Stimulated activated CD4-positive, alpha-beta T cell treated with anti-CD3 and anti-CD28 coated beads, Interleukin-12 subunit alpha, Interleukin-12 subunit beta, amount 100 ng/mL, for 48 hours (primary cell): ENCODE measurements at regions not wholly inside any gene's neighbourhood (a gene's known extent, or its start where the extent isn't known, plus 50 kb on each side); places are given as distances from the start of the nearest gene placed in this dataset.
"Not testable (repeated sequence)": the region's sequence is repeated elsewhere in the genome, so short reads cannot be mapped to it uniquely, and the experiment has no call there.

Source experiments
- DNase-seq, 3 donors: peaks; one replicate each; pipeline ENCODE4 v3.0.0-alpha.2; 2020; ENCODE audit warnings: low read depth in 2 of 3, low spot score in 1 of 3

DNA sequence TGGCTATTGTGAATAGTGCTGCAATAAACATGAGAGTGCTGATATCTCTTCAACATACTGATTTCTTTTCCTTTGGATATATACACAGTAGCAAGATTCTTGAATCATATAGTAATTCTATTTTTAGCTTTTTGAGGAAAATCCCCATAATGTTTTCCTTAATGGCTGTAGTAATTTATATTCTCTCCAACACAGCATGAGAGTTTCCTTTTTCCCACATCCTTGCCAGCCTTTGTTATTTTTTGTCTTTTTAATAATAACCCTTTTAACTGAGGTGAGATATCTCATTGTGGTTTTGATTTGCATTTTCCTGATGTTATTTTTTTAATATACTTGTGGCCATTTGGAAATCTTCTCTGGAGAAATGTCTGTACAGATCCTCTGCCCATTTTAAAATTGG lies 132.6 kb downstream of the PRL start:
- no peak for DNase-seq

DNA sequence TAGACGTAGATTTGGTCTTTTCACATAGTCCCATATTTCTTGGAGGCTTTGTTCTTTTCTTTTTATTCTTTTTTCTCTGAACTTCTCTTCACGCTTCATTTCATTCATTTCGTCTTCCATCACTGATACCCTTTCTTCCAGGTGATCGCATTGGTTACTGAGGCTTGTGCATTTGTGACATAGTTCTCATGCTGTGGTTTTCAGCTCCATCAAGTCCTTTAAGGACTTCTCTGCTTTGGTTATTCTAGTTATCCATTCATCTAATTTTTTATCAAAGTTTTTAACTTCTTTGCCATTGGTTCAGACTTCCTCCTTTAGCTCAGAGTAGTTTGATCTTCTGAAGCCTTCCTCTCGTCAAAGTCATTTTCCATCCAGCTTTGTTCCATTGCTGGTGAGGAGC lies 125.8 kb downstream of the PRL start:
- not testable (repeated sequence) for DNase-seq

DNA sequence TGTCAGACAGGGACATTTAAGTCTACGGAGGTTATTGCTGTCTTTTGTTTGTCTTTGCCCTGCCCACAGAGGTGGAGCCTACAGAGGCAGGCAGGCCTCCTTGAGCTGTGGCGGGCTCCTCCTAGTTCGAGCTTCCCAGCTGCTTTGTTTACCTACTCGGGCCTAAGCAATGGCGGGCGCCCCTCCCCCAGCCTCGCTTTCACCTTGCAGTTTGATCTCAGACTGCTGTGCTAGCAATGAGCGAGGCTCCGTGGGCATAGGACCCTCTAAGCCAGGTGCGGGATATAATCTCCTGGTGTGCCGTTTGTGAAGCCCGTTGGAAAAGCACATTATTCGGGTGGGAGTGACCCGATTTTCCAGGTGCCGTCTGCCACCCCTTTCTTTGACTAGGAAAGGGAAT lies 125.0 kb downstream of the PRL start:
- not testable (repeated sequence) for DNase-seq

GRCh38 chr6:22173311-22173710 lies 123.5 kb downstream of the PRL start:
- DNase-seq = no peak

DNA sequence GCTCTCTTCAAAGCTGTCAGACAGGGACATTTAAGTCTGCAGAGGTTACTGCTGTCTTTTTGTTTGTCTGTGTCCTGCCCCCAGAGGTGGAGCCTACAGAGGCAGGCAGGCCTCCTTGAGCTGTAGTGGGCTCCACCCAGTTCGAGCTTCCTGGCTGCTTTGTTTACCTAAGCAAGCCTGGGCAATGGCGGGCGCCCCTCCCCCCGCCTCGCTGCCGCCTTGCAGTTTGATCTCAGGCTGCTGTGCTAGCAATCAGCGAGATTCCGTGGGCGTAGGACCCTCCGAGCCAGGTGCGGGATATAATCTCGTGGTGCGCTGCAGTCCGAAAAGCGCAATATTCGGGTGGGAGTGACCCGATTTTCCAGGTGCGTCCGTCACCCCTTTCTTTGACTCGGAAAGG lies 116.6 kb downstream of the PRL start:
- not testable (repeated sequence) for DNase-seq

- no peak for DNase-seq
Measured at GRCh38 chr6:22184371-22184770, 112.5 kb downstream of the PRL start.

DNA sequence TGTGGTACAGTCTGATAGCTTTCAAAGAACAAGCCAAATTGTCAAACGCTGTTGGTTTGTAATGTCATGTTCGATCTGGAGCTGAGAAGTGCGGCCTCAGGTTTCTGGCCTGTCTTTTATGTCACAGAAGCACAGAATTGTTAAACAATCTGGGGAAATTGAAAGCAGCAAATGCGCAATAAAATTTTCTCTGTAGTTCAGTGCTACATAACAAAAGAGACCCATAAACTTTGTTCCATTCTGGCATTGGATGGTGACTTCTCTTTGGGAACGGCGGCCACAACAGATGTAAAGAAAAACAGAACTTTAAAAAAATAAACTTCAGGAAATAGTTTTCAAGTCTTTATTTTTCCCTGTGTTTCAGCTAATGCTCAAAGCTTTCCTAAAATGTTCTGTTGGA lies 106.9 kb downstream of the PRL start:
- DNase-seq = no peak

DNA sequence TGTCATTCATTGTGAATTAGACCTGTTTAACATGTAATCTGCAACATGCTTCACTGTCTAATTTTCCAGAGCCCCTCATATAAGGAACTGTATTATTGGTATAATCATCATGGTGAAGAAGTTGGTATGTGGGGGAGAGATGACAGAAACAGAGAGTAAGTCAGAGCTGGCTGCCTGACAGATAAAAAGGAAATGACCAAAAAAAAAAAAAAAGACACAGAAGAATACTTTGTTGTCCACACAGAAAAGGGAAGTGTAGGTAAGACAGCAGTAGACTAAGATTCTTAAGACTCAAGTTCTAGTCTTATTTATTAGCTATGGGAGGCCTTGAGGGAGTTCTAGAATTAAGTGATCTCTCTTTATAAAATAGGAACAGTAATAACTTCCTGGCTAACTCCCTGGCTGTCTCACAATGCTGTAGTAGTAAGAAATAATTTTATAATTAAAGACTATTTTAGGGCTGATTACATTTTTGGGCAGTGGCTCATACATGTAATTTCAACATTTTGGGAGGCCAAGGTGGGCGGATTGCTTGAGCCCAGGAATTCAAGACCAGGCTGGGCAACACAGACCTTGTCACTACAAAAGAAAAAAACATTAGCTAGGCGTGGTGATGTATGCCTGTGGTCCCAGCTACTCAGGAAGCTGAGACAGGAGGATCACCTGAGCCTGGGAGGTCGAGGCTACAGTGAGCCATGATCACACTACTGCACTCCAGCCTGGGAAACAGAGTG lies 102.5 kb downstream of the PRL start:
- DNase-seq = no peak

GRCh38 chr6:22199771-22200170 lies 97.1 kb downstream of the PRL start:
- no peak for DNase-seq

GRCh38 chr6:22204153-22204552 lies 92.7 kb downstream of the PRL start:
- DNase-seq = no peak

- DNase-seq = no peak
Measured at GRCh38 chr6:22205266-22205665, 91.6 kb downstream of the PRL start.

DNA sequence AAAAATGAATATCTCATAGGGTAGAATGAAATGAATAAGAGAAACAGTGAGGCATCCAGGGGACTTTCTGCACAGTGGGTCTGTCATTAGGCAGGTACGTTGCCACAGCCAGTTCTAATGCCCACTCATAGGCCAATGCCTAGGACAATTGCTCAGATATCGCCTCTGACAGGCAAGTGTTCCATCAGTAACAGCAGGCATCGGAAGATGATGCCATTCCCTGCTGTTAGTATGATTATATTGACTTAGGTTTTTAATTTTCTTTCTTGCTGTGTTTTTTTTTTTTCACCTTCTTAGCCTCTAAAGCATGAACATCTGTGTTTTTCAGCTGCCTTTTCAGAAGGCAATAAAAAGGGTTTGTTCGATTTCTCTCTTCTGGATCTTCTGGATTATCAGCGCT lies 90.7 kb downstream of the PRL start:
- DNase-seq = no peak

DNA sequence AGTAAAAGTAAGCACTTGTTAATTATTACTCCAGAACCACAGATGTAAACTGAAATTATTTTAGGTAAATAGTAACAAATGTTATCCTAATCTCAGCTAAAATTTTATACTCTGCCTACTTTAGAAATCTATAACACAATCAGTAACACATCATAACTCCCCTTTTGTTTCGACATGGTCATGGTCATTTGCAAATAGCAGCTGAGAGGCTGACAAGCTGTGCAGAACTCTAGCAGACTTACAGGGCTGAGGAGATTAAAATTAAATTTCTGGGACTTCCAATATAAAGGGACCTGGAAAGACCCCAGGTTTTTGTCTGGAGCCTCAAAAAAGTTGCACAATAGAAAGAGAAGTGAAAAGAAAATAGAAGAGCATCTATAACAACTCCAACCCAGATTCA lies 88.8 kb downstream of the PRL start:
- no peak for DNase-seq

- no peak for DNase-seq
Measured at GRCh38 chr6:22214314-22214713, 82.5 kb downstream of the PRL start.

GRCh38 chr6:22215474-22215873 lies 81.4 kb downstream of the PRL start:
- DNase-seq = not testable (repeated sequence)

DNA sequence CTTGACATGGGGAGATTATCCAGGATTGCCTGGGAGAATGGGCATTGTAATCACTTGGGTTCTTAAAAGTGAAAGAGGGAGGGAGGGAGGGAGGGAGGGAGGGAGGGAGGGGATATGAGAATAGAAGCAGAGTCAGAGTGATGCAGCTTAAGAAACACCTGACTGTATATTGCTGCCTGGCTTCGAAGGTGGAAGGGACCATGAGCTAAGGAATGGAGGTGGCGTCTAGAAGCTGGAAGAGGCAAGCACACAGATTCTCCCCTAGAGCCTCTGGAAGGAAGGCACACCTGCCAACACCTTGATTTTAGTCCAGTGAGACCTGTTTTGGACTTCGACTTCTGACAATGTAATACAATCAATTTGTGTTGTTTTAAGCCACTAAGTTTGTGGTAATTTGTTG lies 78.4 kb downstream of the PRL start:
- no peak for DNase-seq

- DNase-seq = no peak
Measured at GRCh38 chr6:22219925-22220324, 76.9 kb downstream of the PRL start.

GRCh38 chr6:22221211-22221610 lies 75.6 kb downstream of the PRL start:
- no peak for DNase-seq

DNA sequence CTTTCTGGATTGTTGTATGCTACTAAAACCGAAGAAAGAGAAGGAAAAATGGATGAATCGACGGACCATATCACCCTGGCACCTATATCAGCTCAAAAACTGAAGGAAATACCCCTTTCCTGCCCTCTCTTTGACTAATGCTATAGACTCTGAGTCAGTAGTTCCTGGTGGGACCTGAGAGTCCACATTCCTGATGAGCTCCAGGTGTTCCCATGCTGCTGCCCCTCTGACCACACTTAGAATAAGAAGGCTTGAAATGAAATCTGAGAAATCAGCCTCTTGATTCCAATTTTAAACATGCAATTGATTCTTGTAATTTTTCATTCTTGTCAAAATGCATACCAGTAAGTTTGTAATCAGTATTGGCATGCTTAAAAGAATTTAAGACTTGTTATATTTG lies 75.2 kb downstream of the PRL start:
- no peak for DNase-seq

GRCh38 chr6:22222469-22222868 lies 74.4 kb downstream of the PRL start:
- DNase-seq = no peak

DNA sequence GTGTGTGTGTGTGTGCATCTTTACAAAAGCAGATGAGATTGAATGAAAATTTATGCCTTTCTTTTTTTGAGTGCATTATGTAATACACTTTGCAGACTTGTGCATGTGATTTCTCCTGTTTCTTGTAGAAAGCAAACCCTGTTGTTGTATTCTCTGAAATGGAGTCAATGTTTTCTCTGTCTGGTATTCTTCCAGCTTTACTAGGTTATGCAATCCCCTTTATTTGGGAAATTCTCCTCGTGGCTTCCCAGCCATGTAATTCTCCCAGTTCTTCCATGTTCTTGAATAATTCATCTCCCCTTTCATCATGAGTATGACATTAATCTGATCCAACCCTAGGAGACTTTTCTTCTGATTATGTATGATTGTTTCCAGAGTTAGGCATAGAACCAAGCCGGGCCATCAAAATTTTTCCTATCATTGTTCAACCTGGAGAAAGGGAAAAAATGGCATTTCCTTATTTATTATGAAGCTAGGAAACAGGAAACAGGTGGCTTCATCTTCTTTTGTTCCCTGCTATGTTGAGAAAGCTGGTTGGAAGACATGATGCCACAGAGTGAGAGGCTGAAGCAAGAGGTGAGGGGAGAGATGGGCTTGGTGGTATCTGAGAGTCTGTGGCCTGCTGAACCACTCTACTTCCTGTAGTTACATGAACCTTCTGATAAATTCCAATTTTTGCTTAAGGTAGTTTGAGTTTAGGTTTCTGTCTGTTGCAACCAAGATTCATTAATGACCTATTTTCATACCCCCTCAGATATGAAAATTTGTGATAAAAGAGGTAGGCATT lies 68.8 kb downstream of the PRL start:
- no peak for DNase-seq

- no peak for DNase-seq
Measured at GRCh38 chr6:22231050-22231449, 65.8 kb downstream of the PRL start.

- DNase-seq = no peak
Measured at GRCh38 chr6:22231616-22232015, 65.2 kb downstream of the PRL start.
